GM10266 (cell line): ENCODE measurements at regions not wholly inside any gene's neighbourhood (a gene's known extent, or its start where the extent isn't known, plus 50 kb on each side); places are given as distances from the start of the nearest gene placed in this dataset.

ENCODE experiments used
- DNase-seq: peaks from one replicate; pipeline ENCODE4 v3.0.0; 2012; ENCODE audit errors: extremely low spot score
- TF ChIP-seq, protein P1 (sequence below): IDR thresholded peaks from 2 replicates; pipeline ENCODE4 v1.5.1; 2012; ENCODE audit warnings: mild to moderate bottlenecking, low read depth; ENCODE audit not compliant: control insufficient read depth, insufficient read depth; ENCODE audit errors: missing control alignments

DNA sequence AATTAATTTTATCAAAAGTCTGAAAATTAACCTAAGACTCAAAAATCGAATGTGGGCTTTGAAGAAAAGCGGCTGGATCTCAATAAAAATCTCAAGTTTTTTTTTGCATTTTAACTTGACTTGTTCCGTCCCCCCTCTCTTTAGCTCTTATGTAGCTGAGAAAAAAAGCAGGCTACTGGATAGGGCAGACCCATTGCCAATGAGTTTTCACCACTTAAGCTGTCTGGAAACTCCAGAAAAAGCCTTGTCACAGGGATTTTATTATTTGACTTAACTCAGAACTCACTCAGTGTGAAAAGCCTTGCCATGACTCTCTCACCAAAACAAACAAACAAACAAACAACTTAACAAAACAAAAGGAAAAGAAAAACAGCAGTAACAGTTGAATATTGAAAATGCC is 247.4 kb downstream of the CDH9 start:
- DNase-seq: no peak
- TF ChIP-seq, protein P1, sequence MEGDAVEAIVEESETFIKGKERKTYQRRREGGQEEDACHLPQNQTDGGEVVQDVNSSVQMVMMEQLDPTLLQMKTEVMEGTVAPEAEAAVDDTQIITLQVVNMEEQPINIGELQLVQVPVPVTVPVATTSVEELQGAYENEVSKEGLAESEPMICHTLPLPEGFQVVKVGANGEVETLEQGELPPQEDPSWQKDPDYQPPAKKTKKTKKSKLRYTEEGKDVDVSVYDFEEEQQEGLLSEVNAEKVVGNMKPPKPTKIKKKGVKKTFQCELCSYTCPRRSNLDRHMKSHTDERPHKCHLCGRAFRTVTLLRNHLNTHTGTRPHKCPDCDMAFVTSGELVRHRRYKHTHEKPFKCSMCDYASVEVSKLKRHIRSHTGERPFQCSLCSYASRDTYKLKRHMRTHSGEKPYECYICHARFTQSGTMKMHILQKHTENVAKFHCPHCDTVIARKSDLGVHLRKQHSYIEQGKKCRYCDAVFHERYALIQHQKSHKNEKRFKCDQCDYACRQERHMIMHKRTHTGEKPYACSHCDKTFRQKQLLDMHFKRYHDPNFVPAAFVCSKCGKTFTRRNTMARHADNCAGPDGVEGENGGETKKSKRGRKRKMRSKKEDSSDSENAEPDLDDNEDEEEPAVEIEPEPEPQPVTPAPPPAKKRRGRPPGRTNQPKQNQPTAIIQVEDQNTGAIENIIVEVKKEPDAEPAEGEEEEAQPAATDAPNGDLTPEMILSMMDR: no peak

- TF ChIP-seq, protein P1: no peak
- no peak for DNase-seq
Observed at GRCh38 chr5:26763215-26763614, 275.2 kb downstream of the CDH9 start.

- TF ChIP-seq, protein P1: no peak
- no peak for DNase-seq
Observed at GRCh38 chr5:26761446-26761845, 276.9 kb downstream of the CDH9 start.

DNA sequence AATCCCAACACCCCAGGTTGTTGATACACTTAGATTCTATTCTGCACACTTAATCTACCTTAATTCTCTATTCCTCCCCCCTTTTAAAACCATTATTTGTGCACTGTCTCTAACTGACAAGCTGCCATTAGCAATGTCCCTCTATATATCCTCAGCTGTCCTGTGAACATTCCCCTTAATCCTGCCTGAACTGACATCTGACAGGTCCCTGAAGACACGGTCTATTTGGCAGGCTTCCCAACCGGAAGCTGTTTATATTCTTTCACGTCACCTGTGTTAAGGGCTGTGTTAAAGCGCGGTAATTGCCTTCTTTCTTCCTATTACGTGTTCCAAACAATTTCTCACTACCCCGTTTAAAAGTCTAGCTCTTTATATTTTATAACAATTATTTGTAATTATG is 277.3 kb downstream of the CDH9 start:
- TF ChIP-seq, protein P1: no peak
- no peak for DNase-seq

- TF ChIP-seq, protein P1: no peak
- no peak for DNase-seq
Observed at GRCh38 chr5:26757941-26758340, 280.4 kb downstream of the CDH9 start.

GRCh38 chr5:26749829-26750228 is 288.6 kb downstream of the CDH9 start:
- no peak for DNase-seq
- TF ChIP-seq, protein P1: no peak

DNA sequence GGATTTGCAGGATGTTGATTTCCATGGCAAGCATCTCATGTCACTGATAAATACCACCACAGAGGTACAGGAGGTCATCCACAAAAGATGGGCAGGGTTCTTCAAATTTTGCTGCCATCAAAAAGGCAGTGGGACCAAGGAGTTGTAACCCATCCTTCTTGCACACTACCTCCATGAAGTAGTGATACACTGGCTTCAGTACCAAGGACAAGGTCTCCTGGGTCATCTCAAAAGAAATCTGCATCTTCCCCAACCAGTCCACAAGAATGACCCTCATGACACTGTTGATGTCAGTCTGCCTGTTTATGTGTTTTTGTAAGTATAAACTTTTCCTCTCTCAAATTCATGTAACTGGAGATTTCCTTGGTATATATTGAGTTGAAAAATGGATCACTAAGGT is 298.2 kb downstream of the CDH9 start:
- DNase-seq: no peak
- TF ChIP-seq, protein P1: no peak
